ENCODE measurements at regions not wholly inside any gene's neighbourhood (a gene's known extent, or its start where the extent isn't known, plus 50 kb on each side); places are given as distances from the start of the nearest gene placed in this dataset.
"Not testable (repeated sequence)": the region's sequence is repeated elsewhere in the genome, so short reads cannot be mapped to it uniquely, and the experiment has no call there.

DNA sequence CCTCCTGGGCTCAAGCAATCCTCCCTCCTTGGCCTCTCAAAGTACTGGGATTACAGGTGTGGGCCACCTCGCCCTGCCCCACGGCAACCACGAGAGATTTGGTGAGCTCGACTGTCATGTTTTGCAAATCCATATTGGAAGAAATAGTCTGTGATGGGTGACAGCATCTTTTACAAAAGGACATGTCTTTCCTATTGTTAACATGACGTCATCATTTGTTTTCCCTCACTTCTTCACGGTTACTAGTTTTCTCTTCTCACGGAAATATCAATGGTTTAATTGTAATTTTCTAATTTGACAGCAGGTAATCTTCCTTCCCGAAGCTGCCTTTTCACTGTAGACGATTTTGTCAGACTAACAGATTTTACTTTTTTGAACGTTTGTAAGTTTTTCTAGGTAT lies 110.8 kb upstream of the GREM2 start:
- TF ChIP-seq, protein P1, sequence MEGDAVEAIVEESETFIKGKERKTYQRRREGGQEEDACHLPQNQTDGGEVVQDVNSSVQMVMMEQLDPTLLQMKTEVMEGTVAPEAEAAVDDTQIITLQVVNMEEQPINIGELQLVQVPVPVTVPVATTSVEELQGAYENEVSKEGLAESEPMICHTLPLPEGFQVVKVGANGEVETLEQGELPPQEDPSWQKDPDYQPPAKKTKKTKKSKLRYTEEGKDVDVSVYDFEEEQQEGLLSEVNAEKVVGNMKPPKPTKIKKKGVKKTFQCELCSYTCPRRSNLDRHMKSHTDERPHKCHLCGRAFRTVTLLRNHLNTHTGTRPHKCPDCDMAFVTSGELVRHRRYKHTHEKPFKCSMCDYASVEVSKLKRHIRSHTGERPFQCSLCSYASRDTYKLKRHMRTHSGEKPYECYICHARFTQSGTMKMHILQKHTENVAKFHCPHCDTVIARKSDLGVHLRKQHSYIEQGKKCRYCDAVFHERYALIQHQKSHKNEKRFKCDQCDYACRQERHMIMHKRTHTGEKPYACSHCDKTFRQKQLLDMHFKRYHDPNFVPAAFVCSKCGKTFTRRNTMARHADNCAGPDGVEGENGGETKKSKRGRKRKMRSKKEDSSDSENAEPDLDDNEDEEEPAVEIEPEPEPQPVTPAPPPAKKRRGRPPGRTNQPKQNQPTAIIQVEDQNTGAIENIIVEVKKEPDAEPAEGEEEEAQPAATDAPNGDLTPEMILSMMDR (IDR thresholded peaks at IDR 0.05; ENCODE audit: low read depth, low read length), result no peak
- DNase-seq (ENCODE audit: low read depth in 2 of 2), result no peak
- H3K4me3 ChIP-seq (replicated peaks in 1 of 2; ENCODE audit: low read depth in 2 of 2, low read length in 2 of 2), result no peak overlapping the region

DNA sequence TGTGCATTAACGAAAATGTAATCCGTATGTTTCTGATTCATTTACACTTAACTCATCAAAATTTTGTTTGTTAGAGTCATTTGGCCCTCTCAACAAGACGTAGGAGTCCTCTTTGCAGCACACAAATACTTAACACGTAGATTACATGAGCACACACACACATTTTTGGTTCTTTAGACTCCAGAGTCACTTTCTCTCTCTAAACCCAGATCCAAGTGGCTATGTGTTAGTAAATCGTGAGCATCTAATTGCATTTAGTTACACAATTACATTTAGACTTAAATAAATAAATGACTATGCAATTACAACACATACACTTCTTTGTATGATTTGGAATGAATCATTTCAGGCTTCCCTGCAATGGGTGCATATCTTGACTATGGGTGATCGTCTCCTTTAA lies 109.0 kb upstream of the GREM2 start:
- DNase-seq (ENCODE audit: low read depth in 2 of 2), result no peak
- TF ChIP-seq, protein P1 (IDR thresholded peaks at IDR 0.05; ENCODE audit: low read depth, low read length), result no peak
- H3K4me3 ChIP-seq (replicated peaks in 1 of 2; ENCODE audit: low read depth in 2 of 2, low read length in 2 of 2), result no peak overlapping the region

DNA sequence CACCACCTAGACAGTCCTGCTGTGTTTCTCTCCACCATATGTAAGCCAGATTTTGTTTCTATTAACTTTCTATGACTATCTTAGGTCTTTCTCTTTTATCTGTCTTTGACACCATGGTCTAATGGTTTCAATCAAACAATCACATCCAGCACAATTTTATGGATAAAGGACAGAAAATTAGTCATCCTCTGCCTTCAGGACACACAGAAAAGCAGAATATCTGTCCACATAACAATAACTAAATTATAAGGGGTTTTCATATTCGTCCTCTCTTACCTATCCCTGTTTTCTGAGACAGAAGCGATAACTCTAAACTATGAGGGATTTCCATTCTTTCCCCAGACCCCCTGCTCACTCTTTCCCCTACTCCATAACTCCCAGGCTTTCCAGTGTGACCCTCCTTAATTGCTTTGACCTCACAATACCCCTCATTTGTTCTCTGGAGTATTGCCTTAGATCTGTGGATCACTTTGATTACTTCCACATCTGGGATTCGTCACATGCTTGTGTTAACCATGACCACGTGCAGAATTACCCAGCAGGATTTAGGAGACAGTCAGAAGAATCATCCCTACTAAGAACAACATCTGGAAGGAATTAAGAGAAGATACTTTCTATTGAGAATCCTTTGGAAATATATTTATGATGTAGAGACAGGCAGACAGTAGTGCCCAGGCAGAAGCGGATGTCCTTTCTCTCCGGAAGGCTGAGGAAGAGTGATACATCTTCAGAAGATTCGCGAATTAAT lies 108.2 kb upstream of the GREM2 start:
- H3K4me3 ChIP-seq (replicated peaks in 1 of 2; ENCODE audit: low read depth in 2 of 2, low read length in 2 of 2), result no peak overlapping the region
- no peak for DNase-seq (ENCODE audit: low read depth in 2 of 2)
- TF ChIP-seq, protein P1 (IDR thresholded peaks at IDR 0.05; ENCODE audit: low read depth, low read length), result no peak

DNA sequence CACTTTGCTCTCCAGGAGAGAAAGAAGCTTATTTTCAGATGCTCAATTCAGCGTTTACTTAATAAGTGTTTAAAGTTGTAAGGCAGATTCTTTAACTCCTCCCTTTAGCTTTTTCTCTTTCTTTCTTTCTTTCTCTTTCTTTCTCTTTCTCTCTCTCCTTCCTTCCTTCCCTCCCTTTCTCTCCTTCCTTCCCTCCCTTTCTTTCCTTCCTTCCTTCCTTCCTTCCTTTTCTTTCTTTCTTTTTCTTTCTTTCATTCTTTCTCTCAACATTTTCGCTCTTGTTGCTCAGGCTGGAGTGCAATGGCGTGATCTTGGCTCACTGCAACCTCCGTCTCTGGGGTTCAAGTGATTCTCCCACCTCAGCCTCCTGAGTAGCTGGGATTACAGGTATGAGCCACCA lies 104.6 kb upstream of the GREM2 start:
- DNase-seq (ENCODE audit: low read depth in 2 of 2), result not testable (repeated sequence)

DNA sequence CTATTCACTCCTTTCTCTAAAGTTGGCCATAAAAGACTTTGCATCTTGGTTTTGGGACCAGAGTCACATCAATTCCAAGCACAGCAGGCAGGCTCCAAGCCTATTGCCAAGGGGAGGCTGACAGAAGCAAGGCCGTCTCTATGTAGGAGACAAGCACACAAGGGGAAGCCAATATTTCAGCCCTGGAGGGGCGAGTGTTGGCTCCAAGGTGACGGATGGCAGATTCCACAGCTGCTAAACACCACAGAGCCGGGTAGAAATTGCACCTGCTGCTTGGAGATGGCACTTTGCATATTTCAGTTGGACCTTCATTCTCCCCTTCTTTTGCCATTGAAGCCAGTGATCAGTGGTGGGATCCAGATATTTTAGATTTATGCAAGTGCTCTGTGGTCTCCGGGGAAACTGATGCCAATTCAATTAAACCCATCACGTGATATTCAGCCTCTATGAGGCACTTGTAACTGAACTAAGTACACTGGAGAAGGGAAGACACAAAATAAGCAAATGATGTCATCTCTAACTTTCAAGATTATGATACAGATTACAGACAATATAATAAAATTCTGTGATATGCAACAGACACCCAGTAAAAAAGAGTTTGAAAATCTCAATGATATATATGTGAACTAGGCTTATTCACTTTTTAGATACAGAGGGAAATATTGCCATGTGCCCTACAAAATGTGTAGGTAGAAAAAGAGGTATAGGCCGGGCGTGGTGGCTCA lies 102.8 kb upstream of the GREM2 start:
- H3K4me3 ChIP-seq (replicated peaks in 1 of 2; ENCODE audit: low read depth in 2 of 2, low read length in 2 of 2), result no peak overlapping the region
- DNase-seq (ENCODE audit: low read depth in 2 of 2), result no peak
- TF ChIP-seq, protein P1 (IDR thresholded peaks at IDR 0.05; ENCODE audit: low read depth, low read length), result no peak

More for the DNA sequence above, 104.6 kb upstream of the GREM2 start:
- not testable (repeated sequence) for H3K4me3 ChIP-seq (replicated peaks in 1 of 2; ENCODE audit: low read depth in 2 of 2, low read length in 2 of 2)

DNA sequence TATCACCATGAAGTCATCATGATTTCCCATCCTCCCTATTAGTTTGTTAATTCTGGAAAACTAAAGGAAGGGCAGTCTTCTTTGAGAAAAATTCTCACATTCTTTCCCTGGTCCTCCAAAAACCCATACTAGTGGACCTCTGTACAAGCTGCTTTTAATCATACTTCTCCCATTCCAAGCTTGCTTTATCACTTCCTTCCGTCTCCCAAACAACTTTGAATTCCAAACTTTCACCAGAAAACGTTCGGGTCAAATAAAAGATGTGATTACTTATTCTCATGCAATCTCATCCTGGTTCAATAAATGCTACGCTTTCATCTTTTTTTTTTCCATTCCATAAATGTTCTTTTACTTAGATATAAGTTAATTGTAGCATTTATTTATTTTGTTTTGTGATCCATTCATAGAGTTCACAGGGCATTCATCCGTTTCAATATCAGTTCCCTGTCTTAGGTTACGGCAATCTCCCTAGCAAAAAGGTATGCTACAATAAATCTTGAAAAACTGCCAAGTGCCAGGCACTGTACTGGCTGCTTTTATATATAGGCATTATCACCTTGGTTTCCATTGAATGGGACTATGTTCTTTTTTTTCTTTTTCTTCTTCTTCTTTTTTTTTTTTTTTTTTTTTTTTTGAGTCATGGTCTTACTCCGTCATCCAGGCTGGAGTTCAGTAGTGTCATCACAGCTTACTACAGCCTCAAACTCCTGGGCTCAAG lies 100.2 kb upstream of the GREM2 start:
- no peak for DNase-seq (ENCODE audit: low read depth in 2 of 2)
- TF ChIP-seq, protein P1 (IDR thresholded peaks at IDR 0.05; ENCODE audit: low read depth, low read length), result no peak
- H3K4me3 ChIP-seq (replicated peaks in 1 of 2; ENCODE audit: low read depth in 2 of 2, low read length in 2 of 2), result no peak overlapping the region

DNA sequence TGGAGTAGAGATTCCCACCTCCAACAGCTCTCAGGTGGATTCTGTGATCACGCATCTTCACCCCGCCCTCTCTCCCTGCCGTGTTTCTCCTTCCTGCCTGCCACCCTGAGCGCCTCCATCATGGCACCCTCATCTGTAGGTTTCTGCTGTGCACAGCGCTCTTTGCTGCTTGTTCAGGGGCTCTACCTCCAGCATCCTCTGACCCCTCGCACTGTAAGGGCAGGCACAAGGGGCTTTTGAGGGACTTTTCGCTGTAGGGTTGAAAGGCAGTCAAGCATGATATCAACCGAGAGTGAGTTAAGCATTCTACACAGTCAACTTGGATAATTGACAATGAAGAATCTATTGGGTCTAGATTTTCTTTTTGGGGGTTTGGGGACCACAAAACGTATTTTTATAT lies 99.1 kb upstream of the GREM2 start:
- H3K4me3 ChIP-seq (replicated peaks in 1 of 2; ENCODE audit: low read depth in 2 of 2, low read length in 2 of 2), result no peak overlapping the region
- TF ChIP-seq, protein P1 (IDR thresholded peaks at IDR 0.05; ENCODE audit: low read depth, low read length), result no peak
- DNase-seq (ENCODE audit: low read depth in 2 of 2), result no peak

Measured in cardiac fibroblast (primary cell).